ENCODE measurements at regions not wholly inside any gene's neighbourhood (a gene's known extent, or its start where the extent isn't known, plus 50 kb on each side); places are given as distances from the start of the nearest gene placed in this dataset.

DNA sequence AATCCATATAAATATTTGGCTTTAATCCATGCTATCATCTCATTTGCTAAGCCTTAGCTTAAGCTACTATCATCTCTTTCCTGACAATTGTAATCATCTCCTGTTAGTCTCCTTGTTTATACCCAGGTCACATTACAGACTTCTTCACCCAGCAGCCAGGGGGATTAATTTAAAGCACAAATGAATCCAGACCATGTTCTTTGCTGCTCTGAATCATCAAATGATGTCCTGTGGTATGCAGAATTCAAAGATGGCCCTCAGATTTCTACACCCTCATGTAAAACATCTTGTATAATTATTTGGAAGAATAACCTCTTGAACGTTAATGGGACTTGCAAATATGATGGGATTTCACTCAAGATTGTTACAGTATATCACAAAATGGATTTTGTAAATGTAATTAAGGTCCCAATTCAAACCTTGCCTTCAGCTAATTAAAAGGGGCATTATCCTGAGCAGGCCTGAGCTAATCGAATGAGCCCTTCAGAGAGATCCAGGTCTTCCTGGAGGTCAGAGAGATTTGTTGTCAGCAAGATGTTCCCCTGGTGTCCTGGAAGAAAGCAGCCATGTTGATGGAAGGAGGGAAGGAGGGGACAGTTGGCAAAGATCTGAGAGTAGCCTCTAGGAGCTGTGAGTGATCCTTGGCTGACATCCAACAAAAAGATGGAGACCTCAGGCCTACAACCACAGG, 241.1 kb upstream of the MMADHC start:
- no peak overlapping the region for H3K9ac ChIP-seq (ENCODE audit: insufficient read length, low read depth)
- no peak for DNase-seq (ENCODE audit: low read depth, low spot score)

DNA sequence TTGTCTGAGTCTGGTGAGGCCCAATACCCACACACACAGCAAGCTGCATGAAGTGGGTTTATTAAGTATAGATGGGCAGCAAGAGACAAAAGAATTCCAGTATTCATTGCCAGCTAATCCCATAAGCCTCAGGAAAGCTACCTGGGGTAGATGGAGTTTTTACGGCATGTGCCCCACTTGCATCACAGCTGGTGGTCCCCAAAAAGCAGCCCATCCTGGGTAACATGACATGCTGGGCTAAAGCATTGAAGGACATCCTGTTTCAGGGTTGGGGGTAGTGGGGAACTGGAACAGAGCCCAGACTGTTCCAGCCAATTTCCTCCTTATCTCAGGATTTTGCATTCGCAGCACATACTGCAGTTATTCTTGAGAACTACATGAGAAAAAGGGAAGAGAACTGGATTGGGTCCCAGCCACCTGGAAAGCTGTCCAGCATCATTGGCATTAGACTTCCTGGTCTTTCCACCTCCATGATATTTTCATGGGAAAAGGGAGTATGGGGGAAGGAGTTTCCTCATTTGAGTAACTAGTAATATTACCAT, 240.1 kb upstream of the MMADHC start:
- Histone ChIP-seq H3K9ac (ENCODE audit: insufficient read length, low read depth) (no peak overlapping the region), H3K27me3 (ENCODE audit: insufficient read depth, insufficient read length) (no peaks in the 10 kb centered on the region), H3K4me1 (ENCODE audit: insufficient read depth, insufficient read length) (no peaks in the 10 kb centered on the region), H3K36me3 (ENCODE audit: insufficient read depth, insufficient read length, low read length) (no peaks in the 10 kb centered on the region), H3K4me3 (ENCODE audit: insufficient read length, low read depth) (no peak overlapping the region), H3K9me3 (ENCODE audit: insufficient read depth, low read length) (no peaks in the 10 kb centered on the region)
- no peak for DNase-seq (ENCODE audit: low read depth, low spot score)
- TF ChIP-seq ZNF274 (IDR thresholded peaks at IDR 0.05; ENCODE audit: low read depth, low read length) (no peak), YY1 (IDR thresholded peaks at IDR 0.05; ENCODE audit: insufficient read depth, insufficient read length) (no peak), SUZ12 (IDR thresholded peaks at IDR 0.05; ENCODE audit: extremely low read depth, insufficient read depth, insufficient read length) (no peak)

More for the DNA sequence above, 241.1 kb upstream of the MMADHC start:
- no peaks in the 10 kb centered on the region for H3K4me1 ChIP-seq (ENCODE audit: insufficient read depth, insufficient read length)
- TF ChIP-seq ZNF274 (IDR thresholded peaks at IDR 0.05; ENCODE audit: low read depth, low read length) (no peak), SUZ12 (IDR thresholded peaks at IDR 0.05; ENCODE audit: extremely low read depth, insufficient read depth, insufficient read length) (no peak), YY1 (IDR thresholded peaks at IDR 0.05; ENCODE audit: insufficient read depth, insufficient read length) (no peak)
- H3K9me3 ChIP-seq (ENCODE audit: insufficient read depth, low read length), result no peaks in the 10 kb centered on the region
- H3K36me3 ChIP-seq (ENCODE audit: insufficient read depth, insufficient read length, low read length), result no peaks in the 10 kb centered on the region
- H3K27me3 ChIP-seq (ENCODE audit: insufficient read depth, insufficient read length), result no peaks in the 10 kb centered on the region
- H3K4me3 ChIP-seq (ENCODE audit: insufficient read length, low read depth), result no peak overlapping the region

DNA sequence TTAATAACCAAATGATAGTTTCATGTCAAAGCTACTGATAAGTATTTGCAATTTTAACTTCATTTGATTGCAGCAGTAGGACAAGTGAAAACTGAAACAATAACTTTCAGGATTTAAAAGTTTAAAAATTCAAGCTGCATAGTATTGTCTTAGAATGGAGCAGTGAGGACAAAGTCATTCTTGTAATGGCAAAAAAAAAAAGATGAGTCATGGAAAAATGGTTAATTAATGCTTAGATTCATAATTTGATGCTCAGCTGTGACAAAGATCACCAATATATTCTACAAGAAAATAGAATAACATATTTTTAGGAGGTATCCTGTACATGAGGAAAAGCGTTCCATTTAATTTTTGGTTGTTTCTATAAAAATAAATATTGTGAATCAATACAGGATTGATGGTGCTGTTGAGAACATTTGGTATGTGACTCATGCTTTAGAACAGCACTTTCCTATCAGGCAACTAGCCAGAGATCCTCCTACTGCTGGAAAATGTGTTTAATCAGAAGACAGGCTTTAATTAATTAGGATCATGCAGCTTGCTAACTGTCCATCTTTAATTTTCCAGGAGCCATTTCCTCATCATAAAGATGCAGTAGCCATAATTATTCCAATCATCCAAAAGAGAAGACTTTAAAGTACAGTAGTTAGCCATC, 239.0 kb upstream of the MMADHC start:
- no peaks in the 10 kb centered on the region for H3K4me1 ChIP-seq (ENCODE audit: insufficient read depth, insufficient read length)
- no peaks in the 10 kb centered on the region for H3K27me3 ChIP-seq (ENCODE audit: insufficient read depth, insufficient read length)
- H3K4me3 ChIP-seq (ENCODE audit: insufficient read length, low read depth), result no peak overlapping the region
- no peaks in the 10 kb centered on the region for H3K36me3 ChIP-seq (ENCODE audit: insufficient read depth, insufficient read length, low read length)
- no peak overlapping the region for H3K9ac ChIP-seq (ENCODE audit: insufficient read length, low read depth)
- no peak for DNase-seq (ENCODE audit: low read depth, low spot score)
- TF ChIP-seq YY1 (IDR thresholded peaks at IDR 0.05; ENCODE audit: insufficient read depth, insufficient read length) (no peak), SUZ12 (IDR thresholded peaks at IDR 0.05; ENCODE audit: extremely low read depth, insufficient read depth, insufficient read length) (no peak), ZNF274 (IDR thresholded peaks at IDR 0.05; ENCODE audit: low read depth, low read length) (no peak)
- no peaks in the 10 kb centered on the region for H3K9me3 ChIP-seq (ENCODE audit: insufficient read depth, low read length)

DNA sequence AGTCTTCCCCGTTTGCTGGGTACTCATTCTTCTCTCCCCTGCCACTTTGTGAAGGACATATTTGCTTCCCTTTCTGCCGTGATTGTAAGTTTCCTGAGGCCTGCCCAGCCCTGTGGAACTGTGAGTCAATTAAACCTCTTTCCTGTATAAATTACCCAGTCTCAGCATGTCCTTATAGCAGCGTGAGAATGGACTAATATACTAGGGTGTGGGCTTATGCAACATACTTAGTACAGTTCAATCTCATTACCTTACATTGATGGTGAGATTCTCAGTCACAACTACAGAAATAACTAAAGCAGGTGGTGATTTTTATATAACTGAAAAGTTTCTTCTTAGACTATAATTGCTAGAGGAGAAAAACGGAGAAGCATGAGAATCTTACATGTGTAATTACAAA, 237.9 kb upstream of the MMADHC start:
- Histone ChIP-seq H3K9ac (ENCODE audit: insufficient read length, low read depth) (no peak overlapping the region), H3K4me1 (ENCODE audit: insufficient read depth, insufficient read length) (no peaks in the 10 kb centered on the region), H3K4me3 (ENCODE audit: insufficient read length, low read depth) (no peak overlapping the region), H3K27me3 (ENCODE audit: insufficient read depth, insufficient read length) (no peaks in the 10 kb centered on the region), H3K36me3 (ENCODE audit: insufficient read depth, insufficient read length, low read length) (no peaks in the 10 kb centered on the region), H3K9me3 (ENCODE audit: insufficient read depth, low read length) (no peaks in the 10 kb centered on the region)
- TF ChIP-seq YY1 (IDR thresholded peaks at IDR 0.05; ENCODE audit: insufficient read depth, insufficient read length) (no peak), ZNF274 (IDR thresholded peaks at IDR 0.05; ENCODE audit: low read depth, low read length) (no peak), SUZ12 (IDR thresholded peaks at IDR 0.05; ENCODE audit: extremely low read depth, insufficient read depth, insufficient read length) (no peak)
- no peak for DNase-seq (ENCODE audit: low read depth, low spot score)

DNA sequence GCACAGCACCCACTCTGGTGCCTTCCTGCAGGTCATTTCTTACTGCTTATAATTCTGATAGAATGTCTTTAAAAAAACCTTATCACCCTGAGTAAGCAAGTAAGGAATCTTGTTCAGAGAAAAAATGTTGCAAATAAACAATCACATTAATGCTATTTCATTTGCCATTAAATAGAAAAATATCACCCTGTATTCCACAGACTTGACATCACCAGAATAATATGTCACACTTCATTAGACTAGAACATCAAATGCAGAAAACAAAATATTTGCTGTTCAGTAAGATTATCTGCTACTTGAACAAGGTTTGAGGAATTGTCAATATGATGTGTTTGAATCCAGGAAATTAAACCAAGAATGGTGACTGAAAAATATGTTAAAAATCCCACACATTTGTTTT, 236.6 kb upstream of the MMADHC start:
- H3K36me3 ChIP-seq (ENCODE audit: insufficient read depth, insufficient read length, low read length), result no peaks in the 10 kb centered on the region
- DNase-seq (ENCODE audit: low read depth, low spot score), result no peak

DNA sequence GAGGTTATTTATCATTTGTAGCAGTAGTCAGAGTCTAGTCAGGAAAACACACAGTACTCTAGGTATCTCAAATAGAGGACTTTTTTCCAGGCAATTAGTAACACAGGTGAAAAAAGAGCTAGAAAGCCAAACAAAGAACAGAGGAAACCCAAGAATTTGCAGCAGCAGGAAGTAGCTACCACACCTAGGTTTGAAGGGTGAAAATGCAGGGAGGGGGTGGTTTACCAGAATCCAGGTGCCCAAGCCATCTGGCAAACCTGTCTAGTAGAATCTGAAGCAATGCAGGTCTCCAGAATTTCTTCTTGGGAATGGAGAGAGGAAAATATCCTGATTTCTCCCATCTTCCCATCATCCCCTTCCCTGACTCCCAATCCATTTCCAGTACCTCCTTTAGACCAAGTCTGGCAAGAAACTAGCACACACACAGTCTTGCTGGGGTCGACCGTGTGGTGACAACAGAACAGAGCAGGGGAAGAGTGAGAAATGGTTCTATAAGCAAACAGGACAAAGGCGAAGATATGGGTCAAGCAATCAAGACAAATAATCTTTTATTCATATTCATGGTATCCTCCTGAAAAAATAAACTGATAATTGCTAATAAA, 231.9 kb upstream of the MMADHC start:
- H3K4me1 ChIP-seq (ENCODE audit: insufficient read depth, insufficient read length), result no peaks in the 10 kb centered on the region
- H3K27me3 ChIP-seq (ENCODE audit: insufficient read depth, insufficient read length), result no peaks in the 10 kb centered on the region
- H3K9me3 ChIP-seq (ENCODE audit: insufficient read depth, low read length), result no peaks in the 10 kb centered on the region
- no peaks in the 10 kb centered on the region for H3K36me3 ChIP-seq (ENCODE audit: insufficient read depth, insufficient read length, low read length)
- TF ChIP-seq ZNF274 (IDR thresholded peaks at IDR 0.05; ENCODE audit: low read depth, low read length), result no peak
- TF ChIP-seq YY1 (IDR thresholded peaks at IDR 0.05; ENCODE audit: insufficient read depth, insufficient read length), result no peak
- no peak for TF ChIP-seq SUZ12 (IDR thresholded peaks at IDR 0.05; ENCODE audit: extremely low read depth, insufficient read depth, insufficient read length)
- H3K9ac ChIP-seq (ENCODE audit: insufficient read length, low read depth), result no peak overlapping the region
- DNase-seq (ENCODE audit: low read depth, low spot score), result no peak
- no peak overlapping the region for H3K4me3 ChIP-seq (ENCODE audit: insufficient read length, low read depth)

More for the DNA sequence above, 236.6 kb upstream of the MMADHC start:
- H3K27me3 ChIP-seq (ENCODE audit: insufficient read depth, insufficient read length), result no peaks in the 10 kb centered on the region
- no peaks in the 10 kb centered on the region for H3K4me1 ChIP-seq (ENCODE audit: insufficient read depth, insufficient read length)
- no peak overlapping the region for H3K4me3 ChIP-seq (ENCODE audit: insufficient read length, low read depth)
- H3K9me3 ChIP-seq (ENCODE audit: insufficient read depth, low read length), result no peaks in the 10 kb centered on the region
- TF ChIP-seq SUZ12 (IDR thresholded peaks at IDR 0.05; ENCODE audit: extremely low read depth, insufficient read depth, insufficient read length) (no peak), ZNF274 (IDR thresholded peaks at IDR 0.05; ENCODE audit: low read depth, low read length) (no peak), YY1 (IDR thresholded peaks at IDR 0.05; ENCODE audit: insufficient read depth, insufficient read length) (no peak)
- no peak overlapping the region for H3K9ac ChIP-seq (ENCODE audit: insufficient read length, low read depth)
